Transverse colon (tissue), 3 donors: ENCODE measurements at regions not wholly inside any gene's neighbourhood (a gene's known extent, or its start where the extent isn't known, plus 50 kb on each side); places are given as distances from the start of the nearest gene placed in this dataset.

Source experiments
- POLR2A ChIP-seq: fragments of 450-650 bp; IDR thresholded peaks from one replicate; pipeline ENCODE4 v1.6.1; 2016; ENCODE audit warnings: antibody characterized with exemption, mild to moderate bottlenecking, moderate library complexity
- TF ChIP-seq, protein P1 (sequence below), 5 experiments: fragments of 200-600 bp in 3 of 5; fragments of 450-650 bp in 2 of 5; sonication (generic) in 3 of 5; IDR thresholded peaks; 1 replicate in 2 of 5; 2 replicates in 3 of 5; pipeline ENCODE4 v1.5.1; 2016 to 2017; ENCODE audit warnings: antibody characterized with exemption in 5 of 5, inconsistent platforms in 3 of 5, mild to moderate bottlenecking in 2 of 5, moderate library complexity in 1 of 5

DNA sequence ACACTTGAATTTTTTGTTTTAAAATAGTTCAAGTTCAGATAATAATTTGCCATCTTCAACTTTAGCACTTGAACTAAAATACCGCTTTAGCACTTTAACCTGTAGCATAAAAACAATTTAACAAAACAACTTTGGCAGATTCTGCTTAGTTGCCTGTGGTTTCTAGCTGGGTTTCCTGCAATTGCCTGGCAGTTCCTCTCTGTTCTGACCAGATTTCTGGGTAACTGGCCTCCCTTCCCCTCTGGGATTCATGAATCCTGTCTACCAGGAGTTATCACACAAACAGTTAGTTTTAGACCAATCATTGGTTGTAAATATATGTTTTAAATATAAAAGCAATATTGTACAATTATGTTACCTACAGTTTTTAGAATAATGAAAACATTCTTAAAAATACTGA, 89.8 kb upstream of the HDAC9 start:
- TF ChIP-seq, protein P1, sequence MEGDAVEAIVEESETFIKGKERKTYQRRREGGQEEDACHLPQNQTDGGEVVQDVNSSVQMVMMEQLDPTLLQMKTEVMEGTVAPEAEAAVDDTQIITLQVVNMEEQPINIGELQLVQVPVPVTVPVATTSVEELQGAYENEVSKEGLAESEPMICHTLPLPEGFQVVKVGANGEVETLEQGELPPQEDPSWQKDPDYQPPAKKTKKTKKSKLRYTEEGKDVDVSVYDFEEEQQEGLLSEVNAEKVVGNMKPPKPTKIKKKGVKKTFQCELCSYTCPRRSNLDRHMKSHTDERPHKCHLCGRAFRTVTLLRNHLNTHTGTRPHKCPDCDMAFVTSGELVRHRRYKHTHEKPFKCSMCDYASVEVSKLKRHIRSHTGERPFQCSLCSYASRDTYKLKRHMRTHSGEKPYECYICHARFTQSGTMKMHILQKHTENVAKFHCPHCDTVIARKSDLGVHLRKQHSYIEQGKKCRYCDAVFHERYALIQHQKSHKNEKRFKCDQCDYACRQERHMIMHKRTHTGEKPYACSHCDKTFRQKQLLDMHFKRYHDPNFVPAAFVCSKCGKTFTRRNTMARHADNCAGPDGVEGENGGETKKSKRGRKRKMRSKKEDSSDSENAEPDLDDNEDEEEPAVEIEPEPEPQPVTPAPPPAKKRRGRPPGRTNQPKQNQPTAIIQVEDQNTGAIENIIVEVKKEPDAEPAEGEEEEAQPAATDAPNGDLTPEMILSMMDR (IDR thresholded peaks at IDR 0.05), result no peak
- TF ChIP-seq POLR2A, result no peak
